Left renal pelvis (tissue), 4 donors: ENCODE measurements at regions not wholly inside any gene's neighbourhood (a gene's known extent, or its start where the extent isn't known, plus 50 kb on each side); places are given as distances from the start of the nearest gene placed in this dataset.
"Not testable (repeated sequence)": the region's sequence is repeated elsewhere in the genome, so short reads cannot be mapped to it uniquely, and the experiment has no call there.

ENCODE experiments used
- DNase-seq, 4 donors: peaks; one replicate each; pipeline ENCODE4 v3.0.0-alpha.2; 2013; ENCODE audit warnings: low read depth in 4 of 4, low spot score in 3 of 4

GRCh38 chr7:93750986-93751385 is 139.6 kb downstream of the TFPI2 start:
- no peak for DNase-seq

DNA sequence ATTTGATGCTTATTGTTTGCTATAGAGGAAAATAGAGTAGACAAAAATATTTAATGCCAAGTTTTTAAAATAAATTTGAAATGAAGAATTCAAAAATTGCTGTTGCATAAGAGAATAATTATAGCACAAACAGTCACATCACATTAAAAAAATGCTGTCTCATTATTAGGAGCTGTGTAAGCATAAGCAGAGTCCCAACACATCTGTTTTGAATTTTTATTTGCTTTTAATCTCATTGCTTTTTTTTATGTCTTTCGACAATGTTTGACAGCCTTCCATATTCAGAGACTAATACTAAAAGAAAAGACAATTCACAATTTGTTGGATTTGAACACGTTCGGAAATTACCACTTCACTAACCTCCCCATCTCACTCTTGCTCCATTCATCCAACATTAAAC is 143.5 kb downstream of the TFPI2 start:
- DNase-seq = no peak

GRCh38 chr7:93739424-93739823 is 151.1 kb downstream of the TFPI2 start:
- no peak for DNase-seq

GRCh38 chr7:93737953-93738352 is 152.6 kb downstream of the TFPI2 start:
- no peak for DNase-seq

- DNase-seq = no peak
Measured at GRCh38 chr7:93736668-93737369, 153.7 kb downstream of the TFPI2 start.

GRCh38 chr7:93728292-93728691 is 153.8 kb upstream of the CALCR start:
- DNase-seq = no peak

GRCh38 chr7:93725954-93726353 is 151.4 kb upstream of the CALCR start:
- no peak for DNase-seq

GRCh38 chr7:93723424-93724124 is 149.1 kb upstream of the CALCR start:
- no peak for DNase-seq

- DNase-seq = no peak
Measured at GRCh38 chr7:93720106-93720505, 145.6 kb upstream of the CALCR start.

DNA sequence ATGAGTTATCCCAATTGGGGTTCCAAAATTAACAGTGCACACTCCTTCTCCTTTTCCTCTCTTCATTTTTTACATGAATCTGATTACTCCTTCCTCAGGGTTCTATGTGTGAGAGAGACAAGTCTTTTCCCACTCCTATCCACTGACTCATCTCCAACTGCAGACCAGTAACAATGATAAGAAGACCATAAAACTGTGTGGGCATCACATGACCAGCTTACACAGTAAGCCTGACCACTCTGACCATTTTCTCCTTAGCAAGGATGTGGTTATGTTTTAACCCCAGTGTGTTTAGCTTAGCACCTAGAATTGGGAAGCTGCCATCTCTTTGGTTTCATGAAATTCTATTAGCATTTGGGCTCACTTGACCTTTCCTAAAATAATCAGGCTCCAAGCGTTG is 145.0 kb upstream of the CALCR start:
- DNase-seq = no peak

DNA sequence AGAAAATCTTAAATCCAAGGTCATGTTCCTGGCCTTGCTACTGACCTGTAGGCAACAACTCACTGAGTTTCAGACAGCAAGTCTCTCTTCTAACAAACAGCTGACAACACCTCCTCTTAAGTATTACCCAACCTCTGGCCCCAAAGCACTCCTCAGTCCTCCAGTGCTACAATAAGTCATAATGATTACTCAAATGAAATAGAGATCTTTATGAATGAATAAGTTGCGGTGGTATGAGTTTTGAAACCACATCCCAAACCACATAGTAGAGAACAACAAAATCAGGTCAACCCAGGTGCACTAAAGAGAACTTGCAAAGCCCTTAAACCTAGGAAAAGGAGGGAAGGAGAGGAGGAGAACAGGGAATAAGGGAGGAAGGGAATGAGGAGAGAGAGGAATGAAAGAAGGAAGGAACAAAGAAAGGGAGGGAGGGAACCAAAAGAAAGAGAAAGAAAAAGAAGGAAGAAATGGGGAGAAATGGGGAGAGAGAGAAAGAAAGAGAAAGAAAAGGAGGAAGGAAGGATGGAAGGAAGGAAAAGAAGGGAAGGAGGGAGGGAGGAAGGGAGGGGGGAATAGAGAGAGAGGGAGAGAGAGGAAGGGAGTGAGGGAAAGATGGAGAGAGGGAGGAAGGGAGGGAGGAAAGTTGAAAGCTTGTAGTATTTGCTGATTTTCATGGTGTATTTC is 142.8 kb upstream of the CALCR start:
- DNase-seq = no peak

DNA sequence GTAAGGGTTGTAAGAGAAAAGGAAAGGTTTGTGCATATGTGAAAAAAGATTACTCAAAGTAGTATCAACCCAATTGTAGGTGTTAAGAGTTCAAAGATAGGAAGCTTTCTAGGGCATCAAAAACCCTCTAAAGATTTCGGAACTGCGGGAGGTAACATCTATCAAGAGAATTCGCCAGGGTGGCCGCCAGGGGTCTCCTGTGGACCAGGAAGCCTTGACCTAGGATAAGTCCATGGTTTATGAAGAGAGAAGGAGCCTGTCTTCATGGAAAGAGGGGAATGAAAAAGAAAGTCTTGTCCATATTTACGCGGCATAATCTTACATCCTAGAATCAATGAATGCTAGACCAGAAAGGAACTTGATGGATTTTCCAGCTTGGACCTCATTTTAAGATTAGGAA is 140.7 kb upstream of the CALCR start:
- peak in 1 of 4 donors; percentile 3 for DNase-seq

GRCh38 chr7:93711926-93712325 is 137.4 kb upstream of the CALCR start:
- no peak for DNase-seq

- not testable (repeated sequence) for DNase-seq
Measured at GRCh38 chr7:93708255-93708654, 133.7 kb upstream of the CALCR start.

DNA sequence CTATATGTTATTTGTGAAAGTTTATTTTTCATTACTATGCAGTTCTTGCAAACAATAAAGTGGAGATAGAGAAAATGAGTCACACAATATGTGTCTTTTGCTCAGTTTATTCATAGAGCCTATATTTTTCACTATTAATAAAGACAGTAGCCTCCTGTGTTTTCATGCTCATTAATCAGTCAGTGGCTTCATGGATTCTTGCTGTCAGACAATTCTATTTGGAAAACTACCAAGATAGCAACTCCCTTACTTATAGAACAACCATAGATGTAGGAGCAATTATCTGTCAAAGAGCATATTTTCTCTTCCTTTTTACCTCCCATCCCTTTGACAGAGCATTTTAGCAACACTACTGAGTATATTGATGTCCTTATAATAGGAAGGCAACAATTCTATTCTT is 132.7 kb upstream of the CALCR start:
- DNase-seq = no peak

DNA sequence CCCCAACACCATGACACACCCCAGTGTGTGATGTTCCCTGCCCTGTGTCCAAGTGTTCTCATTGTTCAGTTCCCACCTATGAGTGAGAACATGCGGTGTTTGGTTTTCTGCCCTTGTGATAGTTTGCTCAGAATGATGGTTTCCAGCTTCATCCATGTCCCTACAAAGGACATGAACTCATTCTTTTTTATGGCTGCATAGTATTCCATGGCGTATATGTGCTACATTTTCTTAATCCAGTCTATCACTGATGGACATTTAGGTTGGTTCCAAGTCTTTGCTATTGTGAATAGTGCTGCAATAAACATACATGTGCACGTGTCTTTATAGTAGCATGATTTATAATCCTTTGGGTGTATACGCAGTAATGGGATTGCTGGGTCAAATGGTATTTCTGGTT is 131.6 kb upstream of the CALCR start:
- not testable (repeated sequence) for DNase-seq

- DNase-seq = no peak
Measured at GRCh38 chr7:93704217-93704616, 129.7 kb upstream of the CALCR start.

- DNase-seq = no peak
Measured at GRCh38 chr7:93697901-93698300, 123.4 kb upstream of the CALCR start.

DNA sequence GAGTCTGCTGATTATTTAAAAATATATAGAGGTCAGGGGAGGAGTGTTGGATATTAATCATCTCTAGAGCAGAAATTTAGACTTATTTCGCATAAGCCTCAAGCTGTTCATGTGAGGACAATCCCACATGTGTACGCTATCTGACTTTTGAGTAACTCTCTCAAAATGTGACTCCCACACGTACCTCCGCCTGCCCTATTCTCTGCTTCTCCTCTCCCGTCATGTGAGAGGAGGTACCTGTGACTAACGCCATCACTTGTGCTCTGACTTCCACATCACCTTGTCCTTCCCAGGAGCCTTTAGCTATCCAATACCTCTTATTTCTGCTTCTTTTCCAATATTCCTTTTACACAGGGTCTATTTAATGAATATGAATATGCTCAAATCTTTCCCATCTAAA is 119.3 kb upstream of the CALCR start:
- DNase-seq = no peak

DNA sequence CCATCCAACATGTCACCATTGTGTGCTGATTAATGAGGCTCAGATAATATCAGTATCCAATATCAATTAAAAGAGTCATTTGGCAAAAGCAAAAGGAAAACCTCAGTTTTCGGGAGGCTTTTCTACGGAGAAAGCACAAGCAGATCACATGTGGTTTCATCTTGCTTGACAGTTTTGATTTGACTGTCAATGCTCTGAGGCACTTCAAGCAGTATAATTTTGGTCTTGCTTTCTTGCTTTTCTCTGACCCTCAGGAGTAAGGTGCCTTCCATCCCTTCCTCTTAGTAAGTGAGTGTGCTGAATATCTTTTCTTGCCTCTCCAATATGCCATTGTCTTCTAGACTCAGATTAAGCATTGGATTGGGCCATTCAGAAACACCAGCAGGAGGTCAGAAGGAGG is 115.5 kb upstream of the CALCR start:
- no peak for DNase-seq

DNA sequence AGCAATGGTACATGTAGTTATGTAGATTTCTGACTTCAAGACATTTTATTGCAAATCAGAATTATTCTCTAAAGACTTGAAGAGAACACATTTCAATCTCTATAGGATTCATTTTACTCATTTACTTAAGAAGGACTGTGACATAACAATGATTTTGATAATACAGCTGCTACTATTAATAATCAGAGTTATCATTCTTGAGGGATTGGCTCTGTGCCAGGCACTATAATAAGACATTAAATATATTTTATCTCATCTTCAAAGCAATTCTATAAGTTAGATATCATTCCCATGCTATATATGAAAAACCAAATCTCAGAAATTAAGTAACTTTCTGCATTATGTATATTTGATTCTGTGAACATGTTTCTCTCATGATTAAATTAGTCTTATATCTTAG is 103.7 kb upstream of the CALCR start:
- DNase-seq = no peak
